SU-DHL-6 (cell line): ENCODE measurements at regions not wholly inside any gene's neighbourhood (a gene's known extent, or its start where the extent isn't known, plus 50 kb on each side); places are given as distances from the start of the nearest gene placed in this dataset.

ENCODE experiments used
- H2AFZ ChIP-seq: fragments of 200-600 bp; sonication (generic); 2 replicates; pipeline ENCODE4 v1.6.1; 2014; ENCODE audit warnings: low read depth, mild to moderate bottlenecking, moderate library complexity, mixed read lengths, antibody characterized with exemption, low read length; ENCODE audit not compliant: severe bottlenecking
- H3F3A ChIP-seq: fragments of 200-600 bp; shearing (Covaris generic); 2 replicates; pipeline ENCODE4 v1.6.0; 2016; ENCODE audit warnings: antibody characterized with exemption, mild to moderate bottlenecking; ENCODE audit not compliant: insufficient read depth
- H3K27ac ChIP-seq: fragments of 200-600 bp; sonication (generic); 2 replicates; pipeline ENCODE4 v1.5.1; 2016; ENCODE audit warnings: low read depth, mild to moderate bottlenecking, low read length, moderate library complexity, mixed read lengths
- H3K27me3 ChIP-seq: fragments of 200-600 bp; sonication (generic), shearing (Covaris generic); 2 replicates; pipeline ENCODE4 v1.6.0; 2014; ENCODE audit warnings: mild to moderate bottlenecking, low read length
- H3K36me3 ChIP-seq: fragments of 200-600 bp; sonication (generic); 2 replicates; pipeline ENCODE4 v1.6.1; 2014; ENCODE audit warnings: mild to moderate bottlenecking, low read length, mixed read lengths
- H3K4me2 ChIP-seq: fragments of 300-600, 200-600 bp; shearing (Covaris generic), sonication (generic); 2 replicates; pipeline ENCODE4 v1.6.0; 2014; ENCODE audit warnings: low read length, low read depth, mild to moderate bottlenecking; ENCODE audit not compliant: poor library complexity, severe bottlenecking
- H3K4me3 ChIP-seq: fragments of 200-600 bp; sonication (generic); 2 replicates; pipeline ENCODE4 v1.5.1; 2014; ENCODE audit warnings: antibody characterized with exemption, low read length, mild to moderate bottlenecking, mixed read lengths; ENCODE audit not compliant: insufficient read depth, poor library complexity, severe bottlenecking
- H3K79me2 ChIP-seq: fragments of 200-600 bp; sonication (generic); 2 replicates; pipeline ENCODE4 v1.6.1; 2014; ENCODE audit warnings: mild to moderate bottlenecking, low read length, moderate library complexity; ENCODE audit not compliant: insufficient read depth
- H3K9ac ChIP-seq: fragments of 200-600 bp; sonication (generic); 2 replicates; pipeline ENCODE4 v1.7.0; 2014; ENCODE audit warnings: mild to moderate bottlenecking, low read length
- H3K9me2 ChIP-seq: fragments of 200-600 bp; sonication (generic); replicated peaks from 2 replicates; pipeline ENCODE4 v1.6.1; 2014; ENCODE audit warnings: low read length; ENCODE audit not compliant: insufficient read depth
- H3K9me3 ChIP-seq: fragments of 200-600 bp; sonication (generic); 2 replicates; pipeline ENCODE4 v1.6.1; 2014; ENCODE audit warnings: low read length, mixed read lengths; ENCODE audit not compliant: insufficient read depth
- H4K20me1 ChIP-seq: fragments of 200-600 bp; sonication (generic); 2 replicates; pipeline ENCODE4 v1.6.1; 2014; ENCODE audit warnings: low read depth, mild to moderate bottlenecking, antibody characterized with exemption, low read length, moderate library complexity, mixed read lengths
- EZH2phosphoT487 ChIP-seq: fragments of 200-600 bp; sonication (generic), shearing (Covaris generic); conservative IDR thresholded peaks from 2 replicates; pipeline ENCODE4 v1.6.1; 2018; ENCODE audit warnings: mild to moderate bottlenecking, antibody characterized with exemption, low read length, moderate library complexity, mixed read lengths
- TF ChIP-seq, protein P1 (sequence below): fragments of 200-600 bp; sonication (generic); IDR thresholded peaks from one replicate; pipeline ENCODE4 v1.5.1; 2017; ENCODE audit warnings: antibody characterized with exemption, mild to moderate bottlenecking, low read length, moderate library complexity; ENCODE audit not compliant: insufficient read depth, poor library complexity, severe bottlenecking

GRCh38 chr6:44661221-44662008 is 273.9 kb downstream of the CDC5L start:
- H3K9ac ChIP-seq = no peak overlapping the region
- H3K9me3 ChIP-seq = no peaks in the 10 kb centered on the region
- H3K36me3 ChIP-seq = no peaks in the 10 kb centered on the region
- H3K4me2 ChIP-seq = no peak overlapping the region
- no peaks in the 10 kb centered on the region for H4K20me1 ChIP-seq
- TF ChIP-seq, protein P1, sequence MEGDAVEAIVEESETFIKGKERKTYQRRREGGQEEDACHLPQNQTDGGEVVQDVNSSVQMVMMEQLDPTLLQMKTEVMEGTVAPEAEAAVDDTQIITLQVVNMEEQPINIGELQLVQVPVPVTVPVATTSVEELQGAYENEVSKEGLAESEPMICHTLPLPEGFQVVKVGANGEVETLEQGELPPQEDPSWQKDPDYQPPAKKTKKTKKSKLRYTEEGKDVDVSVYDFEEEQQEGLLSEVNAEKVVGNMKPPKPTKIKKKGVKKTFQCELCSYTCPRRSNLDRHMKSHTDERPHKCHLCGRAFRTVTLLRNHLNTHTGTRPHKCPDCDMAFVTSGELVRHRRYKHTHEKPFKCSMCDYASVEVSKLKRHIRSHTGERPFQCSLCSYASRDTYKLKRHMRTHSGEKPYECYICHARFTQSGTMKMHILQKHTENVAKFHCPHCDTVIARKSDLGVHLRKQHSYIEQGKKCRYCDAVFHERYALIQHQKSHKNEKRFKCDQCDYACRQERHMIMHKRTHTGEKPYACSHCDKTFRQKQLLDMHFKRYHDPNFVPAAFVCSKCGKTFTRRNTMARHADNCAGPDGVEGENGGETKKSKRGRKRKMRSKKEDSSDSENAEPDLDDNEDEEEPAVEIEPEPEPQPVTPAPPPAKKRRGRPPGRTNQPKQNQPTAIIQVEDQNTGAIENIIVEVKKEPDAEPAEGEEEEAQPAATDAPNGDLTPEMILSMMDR = no peak
- TF ChIP-seq EZH2phosphoT487 = no peak
- H3K9me2 ChIP-seq = no peaks in the 10 kb centered on the region
- H3K79me2 ChIP-seq = no peaks in the 10 kb centered on the region
- no peak overlapping the region for H3K4me3 ChIP-seq
- H3F3A ChIP-seq = no peaks in the 10 kb centered on the region
- H3K27ac ChIP-seq = no peak overlapping the region
- no peaks in the 10 kb centered on the region for H3K27me3 ChIP-seq
- no peak overlapping the region for H2AFZ ChIP-seq

GRCh38 chr6:44662461-44663121 is 275.1 kb downstream of the CDC5L start:
- H2AFZ ChIP-seq = no peak overlapping the region
- H3F3A ChIP-seq = no peaks in the 10 kb centered on the region
- H3K4me3 ChIP-seq = no peak overlapping the region
- H3K9ac ChIP-seq = no peak overlapping the region
- H4K20me1 ChIP-seq = no peaks in the 10 kb centered on the region
- H3K27me3 ChIP-seq = no peaks in the 10 kb centered on the region
- TF ChIP-seq, protein P1 = no peak
- no peak for TF ChIP-seq EZH2phosphoT487
- no peaks in the 10 kb centered on the region for H3K9me2 ChIP-seq
- no peaks in the 10 kb centered on the region for H3K9me3 ChIP-seq
- no peak overlapping the region for H3K27ac ChIP-seq
- no peak overlapping the region for H3K4me2 ChIP-seq
- no peaks in the 10 kb centered on the region for H3K36me3 ChIP-seq
- no peaks in the 10 kb centered on the region for H3K79me2 ChIP-seq

GRCh38 chr6:44663860-44664634 is 276.5 kb downstream of the CDC5L start:
- H3K36me3 ChIP-seq = no peaks in the 10 kb centered on the region
- no peak overlapping the region for H3K4me3 ChIP-seq
- H2AFZ ChIP-seq = no peak overlapping the region
- no peaks in the 10 kb centered on the region for H3K9me3 ChIP-seq
- no peaks in the 10 kb centered on the region for H3K27me3 ChIP-seq
- no peak overlapping the region for H3K9ac ChIP-seq
- no peaks in the 10 kb centered on the region for H3K9me2 ChIP-seq
- no peaks in the 10 kb centered on the region for H3F3A ChIP-seq
- TF ChIP-seq, protein P1 = no peak
- no peak for TF ChIP-seq EZH2phosphoT487
- no peaks in the 10 kb centered on the region for H4K20me1 ChIP-seq
- H3K27ac ChIP-seq = no peak overlapping the region
- H3K4me2 ChIP-seq = no peak overlapping the region
- no peaks in the 10 kb centered on the region for H3K79me2 ChIP-seq
